Cardiac muscle cell (in vitro differentiated cells and primary cell): ENCODE measurements at regions not wholly inside any gene's neighbourhood (a gene's known extent, or its start where the extent isn't known, plus 50 kb on each side); places are given as distances from the start of the nearest gene placed in this dataset.

Experiments
- DNase-seq, 2 donors: peaks; one replicate each; pipeline versions ENCODE4 v3.0.0 to v3.0.0-alpha.2; 2010 to 2017; ENCODE audit warnings: low read depth in 1 of 2, low spot score in 1 of 2
- H3K27ac ChIP-seq: fragments of 200-600 bp; sonication (generic); 2 replicates; pipeline ENCODE4 v1.5.1; 2016
- H3K27me3 ChIP-seq: fragments of 200-600 bp; sonication (generic); 2 replicates; pipeline ENCODE4 v1.6.0; 2016; ENCODE audit warnings: control low read depth
- H3K36me3 ChIP-seq: fragments of 200-600 bp; sonication (generic); 2 replicates; pipeline ENCODE4 v1.5.1; 2016; ENCODE audit warnings: control low read depth
- H3K4me1 ChIP-seq: fragments of 200-600 bp; sonication (generic); 2 replicates; pipeline ENCODE4 v1.8.1; 2017; ENCODE audit warnings: low read depth, mild to moderate bottlenecking, mixed run types
- H3K4me3 ChIP-seq: fragments of 200-600 bp; sonication (generic); 2 replicates; pipeline ENCODE4 v1.5.1; 2016; ENCODE audit warnings: mild to moderate bottlenecking
- H3K9me3 ChIP-seq: fragments of 200-600 bp; sonication (generic); 2 replicates; pipeline ENCODE4 v1.5.1; 2017; ENCODE audit warnings: low read depth, mild to moderate bottlenecking, control low read depth
- CTCF ChIP-seq: IDR thresholded peaks from 2 replicates; pipeline ENCODE4 v1.5.1; 2012; ENCODE audit warnings: low read depth, mild to moderate bottlenecking, low read length

GRCh38 chr3:81268526-81268925 lies 492.9 kb downstream of the GBE1 start:
- Histone ChIP-seq H3K27ac (no peak overlapping the region), H3K4me1 (no peaks in the 10 kb centered on the region), H3K36me3 (no peaks in the 10 kb centered on the region), H3K9me3 (no peaks in the 10 kb centered on the region), H3K27me3 (no peaks in the 10 kb centered on the region), H3K4me3 (no peak overlapping the region)
- TF ChIP-seq CTCF: no peak
- no peak for DNase-seq

GRCh38 chr3:81261996-81262395 lies 499.4 kb downstream of the GBE1 start:
- no peak overlapping the region for H3K4me3 ChIP-seq
- no peaks in the 10 kb centered on the region for H3K36me3 ChIP-seq
- H3K4me1 ChIP-seq: no peaks in the 10 kb centered on the region
- no peaks in the 10 kb centered on the region for H3K9me3 ChIP-seq
- H3K27me3 ChIP-seq: no peaks in the 10 kb centered on the region
- DNase-seq: no peak
- H3K27ac ChIP-seq: no peak overlapping the region
- no peak for TF ChIP-seq CTCF

- no peak for TF ChIP-seq CTCF
- H3K27me3 ChIP-seq: no peaks in the 10 kb centered on the region
- no peak overlapping the region for H3K4me3 ChIP-seq
- no peaks in the 10 kb centered on the region for H3K36me3 ChIP-seq
- no peak overlapping the region for H3K27ac ChIP-seq
- DNase-seq: no peak
- no peaks in the 10 kb centered on the region for H3K4me1 ChIP-seq
- H3K9me3 ChIP-seq: no peaks in the 10 kb centered on the region
Measured at GRCh38 chr3:81255463-81255862, 506.0 kb downstream of the GBE1 start.

GRCh38 chr3:81251096-81251495 lies 510.3 kb downstream of the GBE1 start:
- no peak for DNase-seq
- Histone ChIP-seq H3K36me3 (no peaks in the 10 kb centered on the region), H3K27me3 (no peaks in the 10 kb centered on the region), H3K9me3 (no peaks in the 10 kb centered on the region), H3K4me1 (no peaks in the 10 kb centered on the region), H3K4me3 (no peak overlapping the region), H3K27ac (no peak overlapping the region)
- no peak for TF ChIP-seq CTCF

GRCh38 chr3:81249540-81250029 lies 511.9 kb downstream of the GBE1 start:
- Histone ChIP-seq H3K9me3 (no peaks in the 10 kb centered on the region), H3K27ac (no peak overlapping the region), H3K27me3 (no peaks in the 10 kb centered on the region), H3K4me3 (no peak overlapping the region), H3K36me3 (no peaks in the 10 kb centered on the region), H3K4me1 (no peaks in the 10 kb centered on the region)
- DNase-seq: peak in 1 of 2 donors; percentile 29
- no peak for TF ChIP-seq CTCF

- DNase-seq: no peak
- Histone ChIP-seq H3K27ac (no peak overlapping the region), H3K4me1 (no peaks in the 10 kb centered on the region), H3K9me3 (no peaks in the 10 kb centered on the region), H3K27me3 (no peaks in the 10 kb centered on the region), H3K36me3 (no peaks in the 10 kb centered on the region), H3K4me3 (no peak overlapping the region)
- no peak for TF ChIP-seq CTCF
Measured at GRCh38 chr3:81245501-81245900, 515.9 kb downstream of the GBE1 start.
